Esophagus squamous epithelium (tissue), 5 donors: ENCODE measurements at regions not wholly inside any gene's neighbourhood (a gene's known extent, or its start where the extent isn't known, plus 50 kb on each side); places are given as distances from the start of the nearest gene placed in this dataset.

Experiments
- DNase-seq: peaks from one replicate; lab custom pipeline; 2025; lab: John Stamatoyannopoulos, UW
- H3K27ac ChIP-seq, 4 donors: fragments of 200-600 bp; sonication (generic); one replicate each; pipeline ENCODE4 v1.5.1; 2016 to 2019; ENCODE audit warnings: mild to moderate bottlenecking in 1 of 4
- H3K27me3 ChIP-seq, 4 donors: fragments of 200-600 bp; sonication (generic); 1 replicate in 3 of 4; 2 replicates in 1 of 4; pipeline versions ENCODE4 v1.5.1 to v1.6.0; 2017 to 2021; ENCODE audit warnings: antibody characterized with exemption in 1 of 4
- H3K36me3 ChIP-seq, 3 donors: fragments of 200-600 bp; sonication (generic); one replicate each; pipeline ENCODE4 v1.5.1; 2016 to 2019
- H3K4me1 ChIP-seq, 3 donors: fragments of 200-600 bp; sonication (generic); one replicate each; pipeline ENCODE4 v1.5.1; 2017 to 2019
- H3K4me3 ChIP-seq, 4 donors: fragments of 200-600 bp; sonication (generic); 1 replicate in 3 of 4; 2 replicates in 1 of 4; pipeline ENCODE4 v1.5.1; 2016 to 2019; ENCODE audit warnings: mild to moderate bottlenecking in 2 of 4, moderate library complexity in 1 of 4
- H3K9me3 ChIP-seq, 3 donors: fragments of 200-600 bp; sonication (generic); one replicate each; pipeline ENCODE4 v1.5.1; 2016 to 2019
- POLR2A ChIP-seq, 4 donors: fragments of 450-650 bp; IDR thresholded peaks; one replicate each; pipeline ENCODE4 v1.6.1; 2017; ENCODE audit warnings: antibody characterized with exemption in 4 of 4, mild to moderate bottlenecking in 4 of 4, moderate library complexity in 3 of 4
- WGBS, 2 donors: methylation state at CpG; one replicate each; pipeline ENCODE4 v1.1.5; 2018; 5-methylcytosine and 5-hydroxymethylcytosine counted together
- intact Hi-C: fragments of 100-400 bp; cut with DNase I; formaldehyde crosslinking; loops from one replicate; pipeline ENCODE4 v1.15.0; 2022
- TF ChIP-seq, protein P1 (sequence below), 6 experiments: fragments of 450-650 bp in 4 of 6; fragments of 200-600 bp in 2 of 6; sonication (generic) in 2 of 6; IDR thresholded peaks; one replicate each; pipeline ENCODE4 v1.5.1; 2016 to 2019; ENCODE audit warnings: antibody characterized with exemption in 6 of 6, mild to moderate bottlenecking in 4 of 6, moderate library complexity in 4 of 6
- donor health status: DM: yes; HTN: yes; CAD: no.

DNA sequence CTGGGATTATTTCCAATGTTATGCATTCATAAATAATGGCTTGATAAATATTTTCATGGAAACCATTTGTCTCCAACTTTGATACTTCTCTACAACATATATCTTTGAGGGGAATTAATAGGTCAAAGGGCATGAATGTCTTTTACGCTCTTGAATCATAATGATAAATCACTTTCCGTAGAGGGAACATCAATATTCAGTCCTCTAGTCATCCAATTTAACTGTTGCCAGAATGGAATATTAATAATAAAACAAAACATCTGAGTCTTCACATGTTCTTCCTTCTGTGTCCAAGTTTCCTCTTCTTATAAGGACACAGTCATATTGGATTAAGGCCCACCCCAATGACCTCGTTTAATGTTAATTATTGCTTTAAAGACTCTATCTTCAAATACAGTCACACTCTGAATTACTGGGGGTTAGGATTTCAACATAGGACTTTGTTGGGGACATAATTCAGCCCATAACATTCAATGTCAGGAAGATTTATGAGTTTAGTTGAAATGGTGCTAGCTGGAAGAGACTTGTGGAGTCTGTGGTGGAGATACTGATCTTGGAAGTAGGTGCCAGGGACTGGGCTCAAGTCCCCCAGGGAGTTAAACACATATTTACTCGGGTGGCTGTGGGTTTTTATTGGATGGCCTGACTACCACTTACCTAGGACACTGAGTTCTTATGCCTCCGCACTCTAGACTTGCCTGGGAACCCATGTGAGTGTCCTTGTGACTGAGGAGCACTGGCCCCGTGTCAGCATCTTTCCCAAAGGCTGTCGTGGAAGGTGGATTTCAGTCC lies 85.0 kb upstream of the SEC11C start:
- intact Hi-C loops, result loop anchor here (5.0 kb wide), 1 partner anchor 272 kb away; no protein-coding TSS in a partner anchor
- Histone ChIP-seq H3K9me3 (no peaks in the 10 kb centered on the region), H3K36me3 (no peaks in the 10 kb centered on the region), H3K4me1 (no peaks in the 10 kb centered on the region), H3K4me3 (no peak overlapping the region), H3K27ac (no peak overlapping the region), H3K27me3 (no peaks in the 10 kb centered on the region)
- WGBS, 2 donors, result 43 to 58% methylated on average over 4 to 7 of the region's 7 CpGs
- TF ChIP-seq, protein P1, sequence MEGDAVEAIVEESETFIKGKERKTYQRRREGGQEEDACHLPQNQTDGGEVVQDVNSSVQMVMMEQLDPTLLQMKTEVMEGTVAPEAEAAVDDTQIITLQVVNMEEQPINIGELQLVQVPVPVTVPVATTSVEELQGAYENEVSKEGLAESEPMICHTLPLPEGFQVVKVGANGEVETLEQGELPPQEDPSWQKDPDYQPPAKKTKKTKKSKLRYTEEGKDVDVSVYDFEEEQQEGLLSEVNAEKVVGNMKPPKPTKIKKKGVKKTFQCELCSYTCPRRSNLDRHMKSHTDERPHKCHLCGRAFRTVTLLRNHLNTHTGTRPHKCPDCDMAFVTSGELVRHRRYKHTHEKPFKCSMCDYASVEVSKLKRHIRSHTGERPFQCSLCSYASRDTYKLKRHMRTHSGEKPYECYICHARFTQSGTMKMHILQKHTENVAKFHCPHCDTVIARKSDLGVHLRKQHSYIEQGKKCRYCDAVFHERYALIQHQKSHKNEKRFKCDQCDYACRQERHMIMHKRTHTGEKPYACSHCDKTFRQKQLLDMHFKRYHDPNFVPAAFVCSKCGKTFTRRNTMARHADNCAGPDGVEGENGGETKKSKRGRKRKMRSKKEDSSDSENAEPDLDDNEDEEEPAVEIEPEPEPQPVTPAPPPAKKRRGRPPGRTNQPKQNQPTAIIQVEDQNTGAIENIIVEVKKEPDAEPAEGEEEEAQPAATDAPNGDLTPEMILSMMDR (IDR thresholded peaks at IDR 0.05), result no peak
- no peak for TF ChIP-seq POLR2A (IDR thresholded peaks at IDR 0.05)
- no peak for DNase-seq

DNA sequence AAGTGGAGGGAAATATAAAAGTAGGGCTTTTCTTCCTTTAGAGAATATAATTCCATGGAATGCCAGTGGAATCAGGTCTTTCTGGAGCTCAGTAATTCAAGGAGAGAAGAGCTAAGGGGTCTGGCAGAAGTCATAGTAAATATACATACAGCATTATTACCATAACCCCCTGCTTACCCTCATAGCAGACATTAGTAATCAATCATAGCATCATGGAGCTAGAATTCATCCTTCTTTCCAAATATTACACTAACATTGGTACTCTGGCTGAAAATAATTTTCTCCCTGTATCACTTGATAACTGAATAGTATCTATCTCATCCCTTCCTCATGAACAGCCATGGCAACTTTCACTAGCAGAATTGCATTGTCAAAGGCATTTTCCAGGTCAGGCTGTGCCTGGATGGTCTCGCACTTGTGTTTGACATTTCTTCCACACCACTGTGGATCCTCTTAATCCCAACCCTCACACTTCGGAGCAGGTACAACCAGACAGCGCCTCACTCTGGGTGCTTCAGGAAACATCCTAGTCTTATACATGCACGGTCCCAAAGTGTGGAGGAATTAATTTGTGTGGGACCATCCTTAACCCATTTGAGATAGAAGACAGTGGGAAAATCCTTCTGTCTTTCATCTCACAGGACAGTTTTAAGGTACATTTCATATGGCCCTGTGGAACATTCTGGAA lies 84.2 kb upstream of the SEC11C start:
- intact Hi-C loops, result loop anchor here (5.0 kb wide), 1 partner anchor 273 kb away; no protein-coding TSS in a partner anchor
- 88 to 94% methylated on average over 2 to 4 of the region's 4 CpGs for WGBS, 2 donors
- H3K27ac ChIP-seq, result no peak overlapping the region

GRCh38 chr18:59056706-59057492 lies 82.8 kb upstream of the SEC11C start:
- WGBS, 2 donors, result 63 to 83% methylated on average over 11 to 13 of the region's 15 CpGs
- intact Hi-C loops, result loop anchor here (5.0 kb wide), 1 partner anchor 275 kb away; no protein-coding TSS in a partner anchor
- no peaks in the 10 kb centered on the region for H3K4me1 ChIP-seq
- no peaks in the 10 kb centered on the region for H3K9me3 ChIP-seq
- H3K27ac ChIP-seq, result no peak overlapping the region
- TF ChIP-seq, protein P1 (IDR thresholded peaks at IDR 0.05), result peak; percentile 46 to 89 (median 82)
- TF ChIP-seq POLR2A (IDR thresholded peaks at IDR 0.05), result no peak
- no peaks in the 10 kb centered on the region for H3K27me3 ChIP-seq
- no peaks in the 10 kb centered on the region for H3K36me3 ChIP-seq
- no peak for DNase-seq
- no peak overlapping the region for H3K4me3 ChIP-seq

More for the DNA sequence above, 84.2 kb upstream of the SEC11C start:
- no peak for DNase-seq
- Histone ChIP-seq H3K9me3 (no peaks in the 10 kb centered on the region), H3K36me3 (no peaks in the 10 kb centered on the region), H3K27me3 (no peaks in the 10 kb centered on the region), H3K4me1 (no peaks in the 10 kb centered on the region), H3K4me3 (no peak overlapping the region)
- no peak for TF ChIP-seq POLR2A (IDR thresholded peaks at IDR 0.05)
- TF ChIP-seq, protein P1 (IDR thresholded peaks at IDR 0.05), result peak in 1 of 6 experiments; percentile 24

GRCh38 chr18:59057493-59057795 lies 82.2 kb upstream of the SEC11C start:
- no peak for DNase-seq
- intact Hi-C loops, result loop anchor here (5.0 kb wide), 1 partner anchor 275 kb away; no protein-coding TSS in a partner anchor
- Histone ChIP-seq H3K4me1 (no peaks in the 10 kb centered on the region), H3K4me3 (no peak overlapping the region), H3K9me3 (no peaks in the 10 kb centered on the region), H3K36me3 (no peaks in the 10 kb centered on the region), H3K27me3 (no peaks in the 10 kb centered on the region), H3K27ac (no peak overlapping the region)
- TF ChIP-seq, protein P1 (IDR thresholded peaks at IDR 0.05), result no peak
- no peak for TF ChIP-seq POLR2A (IDR thresholded peaks at IDR 0.05)
- 43 to 73% methylated on average over 3 to 4 of the region's 4 CpGs for WGBS, 2 donors
